GM23338 (cell line): ENCODE measurements at regions not wholly inside any gene's neighbourhood (a gene's known extent, or its start where the extent isn't known, plus 50 kb on each side); places are given as distances from the start of the nearest gene placed in this dataset.

Experiments used
- ATAC-seq: fragments of 200-7000 bp; cut with Tn5 transposase; 3 replicates; pipeline ENCODE4 v1.9.1; 2020
- DNase-seq: peaks from one replicate; pipeline ENCODE4 v3.0.0-alpha.2; 2015; ENCODE audit warnings: low spot score
- H2AFZ ChIP-seq: fragments of 200-600 bp; sonication (generic); 2 replicates; pipeline ENCODE4 v1.8.0; 2016; ENCODE audit warnings: antibody characterized with exemption, mild to moderate bottlenecking, moderate library complexity
- H3F3A ChIP-seq: fragments of 200-600 bp; sonication (generic); replicated peaks from 2 replicates; pipeline ENCODE4 v1.8.0; 2017; ENCODE audit warnings: antibody characterized with exemption, mixed run types, low read depth
- H3K27ac ChIP-seq: fragments of 200-600 bp; sonication (generic); 2 replicates; pipeline ENCODE4 v1.6.1; 2016; ENCODE audit warnings: low read depth
- H3K27me3 ChIP-seq: fragments of 200-600 bp; sonication (generic); 2 replicates; pipeline ENCODE4 v1.8.0; 2016; ENCODE audit warnings: mild to moderate bottlenecking, mixed run types, moderate library complexity; ENCODE audit not compliant: insufficient read depth
- H3K36me3 ChIP-seq: fragments of 200-600 bp; sonication (generic); 2 replicates; pipeline ENCODE4 v1.8.0; 2016; ENCODE audit warnings: mild to moderate bottlenecking; ENCODE audit not compliant: insufficient read depth
- H3K4me1 ChIP-seq: fragments of 200-600 bp; sonication (generic); 2 replicates; pipeline ENCODE4 v1.8.0; 2016; ENCODE audit warnings: mild to moderate bottlenecking, moderate library complexity; ENCODE audit not compliant: insufficient read depth
- H3K4me2 ChIP-seq: fragments of 200-600 bp; sonication (generic); 2 replicates; pipeline ENCODE4 v1.7.1; 2017; ENCODE audit warnings: mixed run types
- H3K4me3 ChIP-seq: fragments of 200-600 bp; sonication (generic); 2 replicates; pipeline ENCODE4 v1.6.1; 2016; ENCODE audit warnings: mixed run types
- H3K79me2 ChIP-seq: fragments of 200-600 bp; sonication (generic); replicated peaks from 2 replicates; pipeline ENCODE4 v1.8.0; 2017; ENCODE audit warnings: mild to moderate bottlenecking; ENCODE audit not compliant: insufficient read depth
- H3K9me2 ChIP-seq: fragments of 200-600 bp; sonication (generic); 2 replicates; pipeline ENCODE4 v1.8.0; 2017; ENCODE audit not compliant: insufficient read depth
- H4K20me1 ChIP-seq: fragments of 200-600 bp; sonication (generic); replicated peaks from 2 replicates; pipeline ENCODE4 v1.8.0; 2017; ENCODE audit warnings: mild to moderate bottlenecking; ENCODE audit not compliant: insufficient read depth
- H3K27ac Mint-ChIP-seq: 2 replicates; pipeline ENCODE4 v1.8.0; 2020; ENCODE audit warnings: inconsistent platforms, mild to moderate bottlenecking, moderate library complexity, mixed read lengths
- H3K27me3 Mint-ChIP-seq: 3 replicates; pipeline ENCODE4 v1.8.0; 2022; ENCODE audit warnings: low read depth, mild to moderate bottlenecking, moderate library complexity, mixed read lengths, inconsistent platforms; ENCODE audit not compliant: insufficient read depth, poor library complexity
- H3K36me3 Mint-ChIP-seq: 3 replicates; pipeline ENCODE4 v1.8.0; 2021; ENCODE audit warnings: low read depth, mild to moderate bottlenecking, inconsistent platforms, moderate library complexity, mixed read lengths
- H3K4me1 Mint-ChIP-seq: 3 replicates; pipeline ENCODE4 v1.8.0; 2020; ENCODE audit warnings: mild to moderate bottlenecking, inconsistent platforms, mixed read lengths
- H3K4me3 Mint-ChIP-seq: 3 replicates; pipeline ENCODE4 v1.8.0; 2021; ENCODE audit warnings: moderate library complexity, mild to moderate bottlenecking, inconsistent platforms, mixed read lengths
- H3K9me3 Mint-ChIP-seq: 3 replicates; pipeline ENCODE4 v1.8.0; 2020; ENCODE audit warnings: moderate library complexity, mild to moderate bottlenecking, inconsistent platforms, mixed read lengths
- CREB1 ChIP-seq: fragments of 250-450 bp; sonication (Bioruptor Pico); IDR thresholded peaks from 2 replicates; pipeline ENCODE4 v1.5.0; 2020; ENCODE audit warnings: low read depth, mild to moderate bottlenecking, moderate library complexity
- CTCF ChIP-seq, 2 experiments: fragments of 200-600 bp in 1 of 2; sonication (generic) in 1 of 2; conservative IDR thresholded peaks; 2 replicates each; pipeline versions ENCODE4 v1.5.1 to v1.6.1; 2016 to 2017; ENCODE audit warnings: antibody characterized with exemption in 2 of 2, low read depth in 2 of 2, mild to moderate bottlenecking in 2 of 2, moderate library complexity in 1 of 2
- EZH2 ChIP-seq: fragments of 200-600 bp; sonication (generic); IDR thresholded peaks from one replicate; pipeline ENCODE4 v1.8.0; 2017; ENCODE audit warnings: antibody characterized with exemption, mild to moderate bottlenecking, low read depth; ENCODE audit not compliant: unreplicated experiment
- EZH2phosphoT487 ChIP-seq: fragments of 200-600 bp; sonication (generic); IDR thresholded peaks from one replicate; pipeline ENCODE4 v1.8.1; 2018; ENCODE audit warnings: antibody characterized with exemption; ENCODE audit not compliant: unreplicated experiment
- JUNB ChIP-seq: IDR thresholded peaks from one replicate; pipeline ENCODE4 v1.6.1; 2016; ENCODE audit warnings: antibody characterized with exemption; ENCODE audit not compliant: unreplicated experiment
- NANOG ChIP-seq: IDR thresholded peaks from 2 replicates; pipeline ENCODE4 v1.6.1; 2016; ENCODE audit warnings: antibody characterized with exemption, borderline replicate concordance
- POLR2AphosphoS5 ChIP-seq: IDR thresholded peaks from 2 replicates; pipeline ENCODE4 v1.6.1; 2016; ENCODE audit warnings: antibody characterized with exemption, low read depth
- STAT1 ChIP-seq: IDR thresholded peaks from one replicate; pipeline ENCODE4 v1.6.1; 2016; ENCODE audit warnings: antibody characterized with exemption; ENCODE audit not compliant: unreplicated experiment
- ZNF114 ChIP-seq: fragments of 250-450 bp; sonication (Bioruptor Pico); IDR thresholded peaks from 2 replicates; pipeline ENCODE4 v1.5.0; 2020; ENCODE audit warnings: mild to moderate bottlenecking, moderate library complexity
- ZNF331 ChIP-seq: fragments of 250-450 bp; sonication (Bioruptor Pico); IDR thresholded peaks from 2 replicates; pipeline ENCODE4 v1.5.0; 2020; ENCODE audit warnings: low read depth, mild to moderate bottlenecking, moderate library complexity
- TF ChIP-seq, protein P1 (sequence below): IDR thresholded peaks from 2 replicates; pipeline ENCODE4 v1.6.1; 2016; ENCODE audit warnings: antibody characterized with exemption
- TF ChIP-seq, protein P2 (sequence below): fragments of 250-450 bp; sonication (Bioruptor Pico); IDR thresholded peaks from 2 replicates; pipeline ENCODE4 v1.5.0; 2020; ENCODE audit warnings: mild to moderate bottlenecking, moderate library complexity

GRCh38 chr4:54542119-54542438, 115.7 kb upstream of the KIT start:
- Histone ChIP-seq H3K4me1 (0 out of 2 replicates have a peak, but pooled peaks cover 6% of the 10 kb centered on the region), H3K4me2 (no peak overlapping the region), H2AFZ (no peak overlapping the region), H3K4me3 (no peak overlapping the region), H3K27me3 (no peaks in the 10 kb centered on the region), H3K36me3 (no peaks in the 10 kb centered on the region), H3F3A (no peaks in the 10 kb centered on the region), H3K27ac (no peak overlapping the region), H3K9me2 (no peaks in the 10 kb centered on the region), H3K79me2 (no peaks in the 10 kb centered on the region), H4K20me1 (no peaks in the 10 kb centered on the region)
- peaks cover 2% of the 10 kb centered on the region for H3K27me3 Mint-ChIP-seq
- no peaks in the 10 kb centered on the region for H3K36me3 Mint-ChIP-seq
- no peak overlapping the region for H3K27ac Mint-ChIP-seq
- TF ChIP-seq ZNF331 (CRISPR knock-in tag), result no peak
- no peak for TF ChIP-seq ZNF114 (CRISPR knock-in tag)
- no peak for TF ChIP-seq POLR2AphosphoS5
- TF ChIP-seq EZH2phosphoT487, result no peak
- no peak for TF ChIP-seq CREB1 (CRISPR knock-in tag)
- no peak for TF ChIP-seq JUNB
- no peak overlapping the region for H3K4me3 Mint-ChIP-seq
- no peaks in the 10 kb centered on the region for H3K9me3 Mint-ChIP-seq
- peaks cover 26% of the 10 kb centered on the region for H3K4me1 Mint-ChIP-seq
- ATAC-seq, result no peak
- no peak for DNase-seq

DNA sequence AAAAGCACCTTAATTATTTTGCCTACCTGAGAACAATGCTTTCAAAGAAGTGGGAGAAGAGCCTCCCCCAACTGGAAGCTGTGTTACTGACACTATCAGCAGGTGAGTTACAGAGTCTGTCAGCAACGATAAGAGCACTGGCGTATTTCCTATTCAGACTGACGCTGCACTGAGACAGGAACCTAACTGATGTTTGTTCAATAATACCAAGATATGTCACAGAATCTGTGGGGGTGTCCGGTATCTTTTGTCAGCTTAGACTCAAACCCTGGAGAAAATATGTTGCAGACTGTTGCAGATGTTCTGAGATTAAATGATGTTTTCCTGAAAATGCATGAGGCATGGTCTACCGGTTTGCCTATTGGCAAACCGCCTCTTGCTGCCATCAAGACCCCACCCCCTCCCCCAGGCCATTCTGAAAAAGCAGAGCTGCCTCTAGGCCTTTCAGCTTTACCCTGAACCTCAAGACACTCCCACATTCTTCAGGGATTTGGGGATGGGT, 115.2 kb upstream of the KIT start:
- Histone ChIP-seq H2AFZ (no peak overlapping the region), H3K79me2 (no peaks in the 10 kb centered on the region), H3K4me2 (no peak overlapping the region), H3K4me1 (peaks cover 6% of the 10 kb centered on the region; the same call in 1 of the 2 replicates), H3F3A (no peaks in the 10 kb centered on the region), H3K4me3 (no peak overlapping the region), H4K20me1 (no peaks in the 10 kb centered on the region), H3K27ac (no peak overlapping the region), H3K36me3 (no peaks in the 10 kb centered on the region), H3K27me3 (no peaks in the 10 kb centered on the region), H3K9me2 (no peaks in the 10 kb centered on the region)
- peak; percentile 17 for ATAC-seq
- Mint-ChIP-seq H3K9me3 (no peaks in the 10 kb centered on the region; the same call in 2 of the 3 replicates), H3K4me1 (peaks cover 31% of the 10 kb centered on the region), H3K36me3 (no peaks in the 10 kb centered on the region), H3K4me3 (no peak overlapping the region), H3K27me3 (peaks cover 2% of the 10 kb centered on the region), H3K27ac (no peak overlapping the region)
- peak; percentile 25 for DNase-seq
- no peak for TF ChIP-seq EZH2
- no peak for TF ChIP-seq CREB1 (CRISPR knock-in tag)
- no peak for TF ChIP-seq ZNF114 (CRISPR knock-in tag)
- TF ChIP-seq NANOG, result no peak
- TF ChIP-seq, protein P1, sequence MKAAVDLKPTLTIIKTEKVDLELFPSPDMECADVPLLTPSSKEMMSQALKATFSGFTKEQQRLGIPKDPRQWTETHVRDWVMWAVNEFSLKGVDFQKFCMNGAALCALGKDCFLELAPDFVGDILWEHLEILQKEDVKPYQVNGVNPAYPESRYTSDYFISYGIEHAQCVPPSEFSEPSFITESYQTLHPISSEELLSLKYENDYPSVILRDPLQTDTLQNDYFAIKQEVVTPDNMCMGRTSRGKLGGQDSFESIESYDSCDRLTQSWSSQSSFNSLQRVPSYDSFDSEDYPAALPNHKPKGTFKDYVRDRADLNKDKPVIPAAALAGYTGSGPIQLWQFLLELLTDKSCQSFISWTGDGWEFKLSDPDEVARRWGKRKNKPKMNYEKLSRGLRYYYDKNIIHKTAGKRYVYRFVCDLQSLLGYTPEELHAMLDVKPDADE, result no peak
- no peak for TF ChIP-seq POLR2AphosphoS5
- no peak for TF ChIP-seq JUNB
- TF ChIP-seq, protein P2, sequence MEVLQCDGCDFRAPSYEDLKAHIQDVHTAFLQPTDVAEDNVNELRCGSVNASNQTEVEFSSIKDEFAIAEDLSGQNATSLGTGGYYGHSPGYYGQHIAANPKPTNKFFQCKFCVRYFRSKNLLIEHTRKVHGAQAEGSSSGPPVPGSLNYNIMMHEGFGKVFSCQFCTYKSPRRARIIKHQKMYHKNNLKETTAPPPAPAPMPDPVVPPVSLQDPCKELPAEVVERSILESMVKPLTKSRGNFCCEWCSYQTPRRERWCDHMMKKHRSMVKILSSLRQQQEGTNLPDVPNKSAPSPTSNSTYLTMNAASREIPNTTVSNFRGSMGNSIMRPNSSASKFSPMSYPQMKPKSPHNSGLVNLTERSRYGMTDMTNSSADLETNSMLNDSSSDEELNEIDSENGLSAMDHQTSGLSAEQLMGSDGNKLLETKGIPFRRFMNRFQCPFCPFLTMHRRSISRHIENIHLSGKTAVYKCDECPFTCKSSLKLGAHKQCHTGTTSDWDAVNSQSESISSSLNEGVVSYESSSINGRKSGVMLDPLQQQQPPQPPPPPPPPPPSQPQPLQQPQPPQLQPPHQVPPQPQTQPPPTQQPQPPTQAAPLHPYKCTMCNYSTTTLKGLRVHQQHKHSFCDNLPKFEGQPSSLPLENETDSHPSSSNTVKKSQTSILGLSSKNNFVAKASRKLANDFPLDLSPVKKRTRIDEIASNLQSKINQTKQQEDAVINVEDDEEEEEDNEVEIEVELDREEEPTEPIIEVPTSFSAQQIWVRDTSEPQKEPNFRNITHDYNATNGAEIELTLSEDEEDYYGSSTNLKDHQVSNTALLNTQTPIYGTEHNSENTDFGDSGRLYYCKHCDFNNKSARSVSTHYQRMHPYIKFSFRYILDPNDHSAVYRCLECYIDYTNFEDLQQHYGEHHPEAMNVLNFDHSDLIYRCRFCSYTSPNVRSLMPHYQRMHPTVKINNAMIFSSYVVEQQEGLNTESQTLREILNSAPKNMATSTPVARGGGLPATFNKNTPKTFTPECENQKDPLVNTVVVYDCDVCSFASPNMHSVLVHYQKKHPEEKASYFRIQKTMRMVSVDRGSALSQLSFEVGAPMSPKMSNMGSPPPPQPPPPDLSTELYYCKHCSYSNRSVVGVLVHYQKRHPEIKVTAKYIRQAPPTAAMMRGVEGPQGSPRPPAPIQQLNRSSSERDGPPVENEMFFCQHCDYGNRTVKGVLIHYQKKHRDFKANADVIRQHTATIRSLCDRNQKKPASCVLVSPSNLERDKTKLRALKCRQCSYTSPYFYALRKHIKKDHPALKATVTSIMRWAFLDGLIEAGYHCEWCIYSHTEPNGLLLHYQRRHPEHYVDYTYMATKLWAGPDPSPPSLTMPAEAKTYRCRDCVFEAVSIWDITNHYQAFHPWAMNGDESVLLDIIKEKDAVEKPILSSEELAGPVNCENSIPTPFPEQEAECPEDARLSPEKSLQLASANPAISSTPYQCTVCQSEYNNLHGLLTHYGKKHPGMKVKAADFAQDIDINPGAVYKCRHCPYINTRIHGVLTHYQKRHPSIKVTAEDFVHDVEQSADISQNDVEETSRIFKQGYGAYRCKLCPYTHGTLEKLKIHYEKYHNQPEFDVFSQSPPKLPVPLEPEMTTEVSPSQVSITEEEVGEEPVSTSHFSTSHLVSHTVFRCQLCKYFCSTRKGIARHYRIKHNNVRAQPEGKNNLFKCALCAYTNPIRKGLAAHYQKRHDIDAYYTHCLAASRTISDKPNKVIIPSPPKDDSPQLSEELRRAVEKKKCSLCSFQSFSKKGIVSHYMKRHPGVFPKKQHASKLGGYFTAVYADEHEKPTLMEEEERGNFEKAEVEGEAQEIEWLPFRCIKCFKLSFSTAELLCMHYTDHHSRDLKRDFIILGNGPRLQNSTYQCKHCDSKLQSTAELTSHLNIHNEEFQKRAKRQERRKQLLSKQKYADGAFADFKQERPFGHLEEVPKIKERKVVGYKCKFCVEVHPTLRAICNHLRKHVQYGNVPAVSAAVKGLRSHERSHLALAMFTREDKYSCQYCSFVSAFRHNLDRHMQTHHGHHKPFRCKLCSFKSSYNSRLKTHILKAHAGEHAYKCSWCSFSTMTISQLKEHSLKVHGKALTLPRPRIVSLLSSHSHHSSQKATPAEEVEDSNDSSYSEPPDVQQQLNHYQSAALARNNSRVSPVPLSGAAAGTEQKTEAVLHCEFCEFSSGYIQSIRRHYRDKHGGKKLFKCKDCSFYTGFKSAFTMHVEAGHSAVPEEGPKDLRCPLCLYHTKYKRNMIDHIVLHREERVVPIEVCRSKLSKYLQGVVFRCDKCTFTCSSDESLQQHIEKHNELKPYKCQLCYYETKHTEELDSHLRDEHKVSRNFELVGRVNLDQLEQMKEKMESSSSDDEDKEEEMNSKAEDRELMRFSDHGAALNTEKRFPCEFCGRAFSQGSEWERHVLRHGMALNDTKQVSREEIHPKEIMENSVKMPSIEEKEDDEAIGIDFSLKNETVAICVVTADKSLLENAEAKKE (CRISPR knock-in tag), result no peak
- no peak for TF ChIP-seq EZH2phosphoT487
- no peak for TF ChIP-seq ZNF331 (CRISPR knock-in tag)
- TF ChIP-seq STAT1, result no peak
- TF ChIP-seq CTCF (conservative IDR thresholded peaks at IDR 0.05; ENCODE audit: low read depth in 2 of 2), result no peak
